Ishikawa (cell line): ENCODE measurements at regions not wholly inside any gene's neighbourhood (a gene's known extent, or its start where the extent isn't known, plus 50 kb on each side); places are given as distances from the start of the nearest gene placed in this dataset.
A peak's percentile ranks its signal among the peaks of the same experiment; 100 is the strongest.

Experiments
- CEBPB ChIP-seq: IDR thresholded peaks from 2 replicates; pipeline ENCODE4 v1.6.1; 2012
- CREB1 ChIP-seq: IDR thresholded peaks from 2 replicates; pipeline ENCODE4 v1.6.1; 2012; ENCODE audit warnings: low read depth
- EGR1 ChIP-seq: IDR thresholded peaks from 2 replicates; pipeline ENCODE4 v1.6.1; 2012
- EP300 ChIP-seq: IDR thresholded peaks from 2 replicates; pipeline ENCODE4 v1.6.1; 2012; ENCODE audit warnings: borderline replicate concordance
- FOXM1 ChIP-seq: IDR thresholded peaks from 2 replicates; pipeline ENCODE4 v1.6.1; 2012; ENCODE audit warnings: low read depth, borderline replicate concordance
- MAX ChIP-seq: IDR thresholded peaks from 2 replicates; pipeline ENCODE4 v1.6.1; 2012
- NFIC ChIP-seq: IDR thresholded peaks from 2 replicates; pipeline ENCODE4 v1.6.1; 2012
- RAD21 ChIP-seq: IDR thresholded peaks from 2 replicates; pipeline ENCODE4 v1.6.1; 2012; ENCODE audit warnings: low read depth
- REST ChIP-seq: IDR thresholded peaks from 2 replicates; pipeline ENCODE4 v1.6.1; 2012; ENCODE audit warnings: low read depth, mild to moderate bottlenecking
- TAF1 ChIP-seq: IDR thresholded peaks from 2 replicates; pipeline ENCODE4 v1.6.1; 2012; ENCODE audit warnings: low read depth, mild to moderate bottlenecking
- TCF12 ChIP-seq: IDR thresholded peaks from 2 replicates; pipeline ENCODE4 v1.6.1; 2012; ENCODE audit warnings: low read depth
- TEAD4 ChIP-seq: IDR thresholded peaks from 2 replicates; pipeline ENCODE4 v1.6.1; 2012
- USF1 ChIP-seq: IDR thresholded peaks from 2 replicates; pipeline ENCODE4 v1.6.1; 2012
- YY1 ChIP-seq: IDR thresholded peaks from 2 replicates; pipeline ENCODE4 v1.6.1; 2012; ENCODE audit warnings: low read depth
- ZBTB7A ChIP-seq: IDR thresholded peaks from 2 replicates; pipeline ENCODE4 v1.6.1; 2012; ENCODE audit warnings: low read depth

- TF ChIP-seq CREB1 (no peak), EP300 (no peak), YY1 (no peak), TAF1 (no peak), TEAD4 (no peak), NFIC (no peak), REST (no peak), EGR1 (no peak), MAX (no peak), USF1 (no peak), CEBPB (no peak), TCF12 (no peak), ZBTB7A (no peak)
Observed at GRCh38 chr2:128562471-128563347, 244.0 kb upstream of the HS6ST1 start.

GRCh38 chr2:128563348-128563687, 244.7 kb upstream of the HS6ST1 start:
- TF ChIP-seq ZBTB7A = 0 out of 2 replicates have a peak, but pooled peaks have one; percentile 12
- no peak for TF ChIP-seq EP300

GRCh38 chr2:128564131-128564530, 245.5 kb upstream of the HS6ST1 start:
- TF ChIP-seq USF1 (no peak), EP300 (no peak), EGR1 (no peak), CREB1 (no peak), FOXM1 (no peak), RAD21 (no peak), MAX (no peak), NFIC (no peak), TAF1 (no peak)

- TF ChIP-seq YY1 (no peak), ZBTB7A (no peak), RAD21 (no peak), NFIC (no peak), REST (no peak), FOXM1 (no peak), USF1 (no peak)
Observed at GRCh38 chr2:128564551-128564950, 245.9 kb upstream of the HS6ST1 start.

- TF ChIP-seq MAX (no peak), REST (no peak), FOXM1 (no peak), ZBTB7A (no peak), TEAD4 (no peak), TCF12 (no peak), CREB1 (no peak), NFIC (no peak), EGR1 (no peak), TAF1 (no peak), USF1 (no peak), RAD21 (no peak), YY1 (no peak), EP300 (no peak), CEBPB (no peak)
Observed at GRCh38 chr2:128565441-128565840, 246.8 kb upstream of the HS6ST1 start.
